ENCODE measurements at regions not wholly inside any gene's neighbourhood (a gene's known extent, or its start where the extent isn't known, plus 50 kb on each side); places are given as distances from the start of the nearest gene placed in this dataset.

- intact Hi-C loops (cut with DNase I), result loop anchor here in 3 of 10 donors (5.0 to 10.0 kb wide), 3 partner anchors 43 to 275 kb away; no protein-coding TSS in a partner anchor
- no peak for TF ChIP-seq CTCF (IDR thresholded peaks at IDR 0.05)
- WGBS, 2 donors, result 96% methylated on average over 2 of the region's 2 CpGs
- peaks cover 0 to 87% (median 2%) of the 10 kb centered on the region in 7 donors for H3K27me3 ChIP-seq
- H3K9me3 ChIP-seq, result peaks cover 0 to 9% (median 0%) of the 10 kb centered on the region in 11 donors
- no peak overlapping the region for H3K4me3 ChIP-seq
- H3K27ac ChIP-seq, result no peak overlapping the region
- DNase-seq (no peak), ATAC-seq (no peak)
- no peaks in the 10 kb centered on the region for H3K36me3 ChIP-seq
- H3K4me1 ChIP-seq, result peaks cover 0 to 11% (median 0%) of the 10 kb centered on the region in 9 donors
Measured at GRCh38 chr20:22929661-22930060, 105.5 kb upstream of the SSTR4 start.

- no peak for DNase-seq
- Histone ChIP-seq H3K27ac (no peak overlapping the region), H3K36me3 (no peaks in the 10 kb centered on the region), H3K9me3 (peaks cover 0 to 17% (median 0%) of the 10 kb centered on the region in 11 donors), H3K4me1 (no peaks in the 10 kb centered on the region), H3K27me3 (peaks cover 0 to 74% (median 0%) of the 10 kb centered on the region in 7 donors), H3K4me3 (no peak overlapping the region)
- no peak for TF ChIP-seq CTCF (IDR thresholded peaks at IDR 0.05)
- no peak for ATAC-seq
- intact Hi-C loops (cut with DNase I), result no loop called here
- WGBS, 2 donors, result 73 to 87% methylated on average over 7 of the region's 7 CpGs
Measured at GRCh38 chr20:22931653-22932608, 103.2 kb upstream of the SSTR4 start.

- Histone ChIP-seq H3K36me3 (no peaks in the 10 kb centered on the region), H3K4me1 (peaks cover 0 to 4% (median 0%) of the 10 kb centered on the region in 9 donors), H3K4me3 (no peak overlapping the region), H3K27me3 (peaks cover 0 to 49% (median 11%) of the 10 kb centered on the region in 7 donors), H3K27ac (no peak overlapping the region), H3K9me3 (peaks cover 0 to 13% (median 0%) of the 10 kb centered on the region in 11 donors)
- no peak for DNase-seq
- intact Hi-C loops (cut with DNase I), result no loop called here
- no peak for ATAC-seq
- no peak for TF ChIP-seq CTCF (IDR thresholded peaks at IDR 0.05)
- WGBS, 2 donors, result 71 to 79% methylated on average over 3 of the region's 3 CpGs
Measured at GRCh38 chr20:22939181-22939580, 95.9 kb upstream of the SSTR4 start.

GRCh38 chr20:22940350-22940749, 94.8 kb upstream of the SSTR4 start:
- WGBS, 2 donors, result 88 to 89% methylated on average over 4 of the region's 4 CpGs
- Histone ChIP-seq H3K27me3 (peaks cover 0 to 60% (median 22%) of the 10 kb centered on the region in 7 donors), H3K36me3 (no peaks in the 10 kb centered on the region), H3K4me3 (no peak overlapping the region), H3K4me1 (peaks cover 0 to 4% (median 0%) of the 10 kb centered on the region in 9 donors), H3K27ac (no peak overlapping the region), H3K9me3 (peaks cover 0 to 13% (median 0%) of the 10 kb centered on the region in 11 donors)
- intact Hi-C loops (cut with DNase I), result loop anchor here in 1 of 10 donors (10.0 kb wide), 1 partner anchor 1454 kb away; no protein-coding TSS in a partner anchor
- DNase-seq (no peak), ATAC-seq (no peak)
- TF ChIP-seq CTCF (IDR thresholded peaks at IDR 0.05), result no peak
